Transverse colon (tissue), 4 donors: ENCODE measurements at regions not wholly inside any gene's neighbourhood (a gene's known extent, or its start where the extent isn't known, plus 50 kb on each side); places are given as distances from the start of the nearest gene placed in this dataset.

Experiments used
- CTCF ChIP-seq, 5 experiments: fragments of 200-600 bp in 3 of 5; fragments of 450-650 bp in 2 of 5; sonication (generic) in 3 of 5; IDR thresholded peaks; 1 replicate in 2 of 5; 2 replicates in 3 of 5; pipeline ENCODE4 v1.5.1; 2016 to 2017; ENCODE audit warnings: antibody characterized with exemption in 5 of 5, inconsistent platforms in 3 of 5, mild to moderate bottlenecking in 2 of 5, moderate library complexity in 1 of 5
- EP300 ChIP-seq: sonication (generic); formaldehyde crosslinking; IDR thresholded peaks from one replicate; pipeline ENCODE4 v1.6.1; 2017; ENCODE audit warnings: antibody characterized with exemption, low read depth
- POLR2A ChIP-seq: fragments of 450-650 bp; IDR thresholded peaks from one replicate; pipeline ENCODE4 v1.6.1; 2016; ENCODE audit warnings: antibody characterized with exemption, mild to moderate bottlenecking, moderate library complexity
- POLR2AphosphoS5 ChIP-seq, 3 donors: sonication (generic); formaldehyde crosslinking; IDR thresholded peaks; one replicate each; pipeline ENCODE4 v1.6.1; 2016; ENCODE audit warnings: antibody characterized with exemption in 3 of 3

DNA sequence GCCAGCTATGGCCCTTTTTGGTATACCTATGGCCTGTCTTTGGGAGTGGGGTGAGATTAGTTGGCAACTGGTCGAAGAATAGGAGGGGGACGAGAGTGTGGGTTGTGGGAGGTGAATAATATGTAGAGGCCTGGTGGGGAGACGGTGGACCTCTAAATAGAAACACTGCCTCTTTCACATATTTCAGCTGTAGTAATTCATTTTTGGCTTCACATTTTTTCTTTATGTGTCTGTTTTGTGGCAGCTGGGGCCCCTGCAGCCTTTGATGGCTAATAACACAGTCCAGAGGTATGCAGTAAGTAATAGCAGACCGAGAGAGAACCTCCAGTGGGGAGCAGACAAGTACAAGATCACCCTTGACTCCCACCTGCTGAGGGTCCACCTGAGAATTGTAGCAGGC, 75.9 kb downstream of the HLX start:
- no peak for TF ChIP-seq POLR2A
- TF ChIP-seq CTCF (IDR thresholded peaks at IDR 0.05) = no peak
- no peak for TF ChIP-seq POLR2AphosphoS5 (IDR thresholded peaks at IDR 0.05)
- no peak for TF ChIP-seq EP300
